ENCODE measurements at regions not wholly inside any gene's neighbourhood (a gene's known extent, or its start where the extent isn't known, plus 50 kb on each side); places are given as distances from the start of the nearest gene placed in this dataset.

GRCh38 chr15:31254431-31255175, 72.0 kb upstream of the KLF13 start:
- in situ Hi-C loops (cut with HindIII; ENCODE audit: low pct_unique_long_range_greater_than_20kb, low sequenced_read_pairs): no loop called here
- DNase-seq (ENCODE audit: low read depth): no peak

GRCh38 chr15:31255176-31255510, 71.5 kb upstream of the KLF13 start:
- in situ Hi-C loops (cut with HindIII; ENCODE audit: low pct_unique_long_range_greater_than_20kb, low sequenced_read_pairs): no loop called here

GRCh38 chr15:31255732-31256377, 70.8 kb upstream of the KLF13 start:
- DNase-seq (ENCODE audit: low read depth): no peak
- in situ Hi-C loops (cut with HindIII; ENCODE audit: low pct_unique_long_range_greater_than_20kb, low sequenced_read_pairs): no loop called here

More at GRCh38 chr15:31255176-31255510, 71.5 kb upstream of the KLF13 start:
- no peak for DNase-seq (ENCODE audit: low read depth)

GRCh38 chr15:31256378-31257265, 70.0 kb upstream of the KLF13 start:
- in situ Hi-C loops (cut with HindIII; ENCODE audit: low pct_unique_long_range_greater_than_20kb, low sequenced_read_pairs): no loop called here
- no peak for DNase-seq (ENCODE audit: low read depth)

GRCh38 chr15:31257286-31257685, 69.3 kb upstream of the KLF13 start:
- in situ Hi-C loops (cut with HindIII; ENCODE audit: low pct_unique_long_range_greater_than_20kb, low sequenced_read_pairs): no loop called here
- no peak for DNase-seq (ENCODE audit: low read depth)

- in situ Hi-C loops (cut with HindIII; ENCODE audit: low pct_unique_long_range_greater_than_20kb, low sequenced_read_pairs): no loop called here
- no peak for DNase-seq (ENCODE audit: low read depth)
Observed at GRCh38 chr15:31258260-31258659, 68.4 kb upstream of the KLF13 start.

DNA sequence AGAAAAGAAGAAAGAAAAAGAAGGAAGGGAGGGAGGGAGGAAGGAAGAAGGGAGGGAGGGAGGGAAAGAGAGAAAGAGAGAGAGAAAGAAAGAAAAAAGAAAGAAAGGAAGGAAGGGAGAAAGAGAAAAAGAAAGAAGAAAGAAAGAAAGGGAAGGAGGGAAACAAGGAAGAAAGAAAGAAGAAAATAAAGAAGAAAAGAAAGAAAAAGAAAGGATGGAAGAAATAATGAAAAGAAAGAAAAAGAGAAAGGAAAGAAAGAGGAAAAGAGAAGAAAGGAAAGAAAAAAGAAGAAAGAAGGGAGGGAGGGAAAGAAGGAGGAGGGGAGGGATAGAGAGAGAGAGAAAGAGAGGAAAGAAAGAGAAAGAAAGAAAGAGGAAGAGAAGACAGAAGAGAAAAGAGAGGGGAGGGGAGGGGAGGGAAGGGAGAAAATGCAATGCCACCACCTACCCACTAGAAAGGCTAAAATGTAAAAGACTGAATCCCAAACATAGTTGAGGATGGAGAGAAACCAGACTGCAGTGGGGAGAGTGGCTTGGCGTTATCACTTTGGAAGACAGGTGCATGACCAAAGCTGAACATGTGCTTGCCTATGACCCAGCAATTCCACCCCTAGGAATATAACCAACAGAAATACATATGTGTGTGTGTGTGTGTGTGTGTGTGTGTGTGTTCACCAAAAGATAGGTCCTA, 66.9 kb upstream of the KLF13 start:
- in situ Hi-C loops (cut with HindIII; ENCODE audit: low pct_unique_long_range_greater_than_20kb, low sequenced_read_pairs): no loop called here

GRCh38 chr15:31260646-31261265, 65.9 kb upstream of the KLF13 start:
- DNase-seq (ENCODE audit: low read depth): no peak
- in situ Hi-C loops (cut with HindIII; ENCODE audit: low pct_unique_long_range_greater_than_20kb, low sequenced_read_pairs): no loop called here

More for the DNA sequence above, 66.9 kb upstream of the KLF13 start:
- DNase-seq (ENCODE audit: low read depth): no peak

GRCh38 chr15:31261266-31262142, 65.1 kb upstream of the KLF13 start:
- no peak for DNase-seq (ENCODE audit: low read depth)
- in situ Hi-C loops (cut with HindIII; ENCODE audit: low pct_unique_long_range_greater_than_20kb, low sequenced_read_pairs): no loop called here

GRCh38 chr15:31262143-31262530, 64.5 kb upstream of the KLF13 start:
- in situ Hi-C loops (cut with HindIII; ENCODE audit: low pct_unique_long_range_greater_than_20kb, low sequenced_read_pairs): no loop called here
- DNase-seq (ENCODE audit: low read depth): no peak

- in situ Hi-C loops (cut with HindIII; ENCODE audit: low pct_unique_long_range_greater_than_20kb, low sequenced_read_pairs): no loop called here
Observed at GRCh38 chr15:31262901-31263671, 63.5 kb upstream of the KLF13 start.

DNA sequence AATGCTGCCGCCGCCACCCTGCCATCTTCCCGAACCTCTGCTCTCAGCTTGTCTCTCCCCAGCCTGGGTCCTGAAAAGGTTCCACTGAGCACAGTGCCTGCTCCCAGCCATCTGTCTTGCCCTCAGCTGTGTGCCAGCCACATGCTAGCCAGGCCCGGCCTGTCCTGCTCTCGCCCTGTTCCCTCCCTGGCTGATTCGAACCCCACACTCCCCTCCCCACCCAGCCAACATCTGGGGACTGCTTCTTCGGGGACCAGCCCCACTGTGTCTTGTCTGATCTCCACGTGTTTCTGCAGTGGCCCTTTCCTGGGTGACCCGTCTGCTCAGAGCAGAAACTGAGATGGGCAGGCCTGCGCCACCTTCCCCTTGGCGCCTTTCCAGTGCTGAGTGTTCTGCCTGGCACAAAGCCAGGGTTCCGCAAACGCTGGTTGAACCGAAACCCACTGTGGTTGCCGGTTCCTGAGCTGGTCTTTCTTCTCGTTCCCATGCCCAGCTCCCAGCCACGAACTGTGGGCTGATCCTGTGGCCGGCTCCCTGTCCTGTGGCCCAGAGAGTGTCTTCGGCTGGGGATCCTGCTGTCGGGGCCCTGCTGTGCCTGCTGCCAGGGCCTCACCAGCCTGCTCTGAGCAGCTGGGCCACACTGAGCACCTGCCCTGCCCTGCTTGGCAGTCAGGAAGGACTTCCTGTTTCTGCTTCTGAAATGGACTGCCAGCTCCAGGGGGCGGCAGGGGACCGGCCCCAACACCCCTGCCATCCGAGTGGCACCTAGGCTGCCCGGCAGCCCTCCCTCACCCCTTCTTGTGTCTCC, 62.7 kb upstream of the KLF13 start:
- peak; percentile 7 for DNase-seq (ENCODE audit: low read depth)
- in situ Hi-C loops (cut with HindIII; ENCODE audit: low pct_unique_long_range_greater_than_20kb, low sequenced_read_pairs): no loop called here

More at GRCh38 chr15:31262901-31263671, 63.5 kb upstream of the KLF13 start:
- peak; percentile 84 for DNase-seq (ENCODE audit: low read depth)

GRCh38 chr15:31264559-31265089, 62.0 kb upstream of the KLF13 start:
- in situ Hi-C loops (cut with HindIII; ENCODE audit: low pct_unique_long_range_greater_than_20kb, low sequenced_read_pairs): no loop called here
- DNase-seq (ENCODE audit: low read depth): no peak

- DNase-seq (ENCODE audit: low read depth): no peak
- in situ Hi-C loops (cut with HindIII; ENCODE audit: low pct_unique_long_range_greater_than_20kb, low sequenced_read_pairs): no loop called here
Observed at GRCh38 chr15:31265090-31265870, 61.4 kb upstream of the KLF13 start.
